BLaER1 treated with 17β-estradiol and CSF1 and Interleukin-3, amounts not matched to agents 10 nM and 100 nM (cell line): ENCODE measurements at regions not wholly inside any gene's neighbourhood (a gene's known extent, or its start where the extent isn't known, plus 50 kb on each side); places are given as distances from the start of the nearest gene placed in this dataset.

Source experiments
- H3K27ac ChIP-seq, 11 experiments: shearing (Covaris generic); formaldehyde crosslinking; 2 replicates each; pipeline ENCODE4 v1.8.1; 2022
- H3K27me3 ChIP-seq, 11 experiments: shearing (Covaris generic); formaldehyde crosslinking; 2 replicates each; pipeline ENCODE4 v1.8.1; 2022
- H3K36me3 ChIP-seq, 11 experiments: shearing (Covaris generic); formaldehyde crosslinking; 2 replicates each; pipeline ENCODE4 v1.8.1; 2022
- H3K4me1 ChIP-seq, 10 experiments: shearing (Covaris generic); formaldehyde crosslinking; 2 replicates each; pipeline ENCODE4 v1.8.1; 2022
- H3K4me2 ChIP-seq, 11 experiments: shearing (Covaris generic); formaldehyde crosslinking; 2 replicates each; pipeline ENCODE4 v1.8.1; 2022
- H3K4me3 ChIP-seq, 10 experiments: shearing (Covaris generic); formaldehyde crosslinking; 2 replicates each; pipeline ENCODE4 v1.8.1; 2022
- H3K9ac ChIP-seq, 11 experiments: shearing (Covaris generic); formaldehyde crosslinking; 2 replicates each; pipeline ENCODE4 v1.8.1; 2022
- H3K9me3 ChIP-seq, 11 experiments: shearing (Covaris generic); formaldehyde crosslinking; replicated peaks in 1 of 11; 2 replicates each; pipeline ENCODE4 v1.8.1; 2022
- H4K20me1 ChIP-seq, 11 experiments: shearing (Covaris generic); formaldehyde crosslinking; 2 replicates each; pipeline ENCODE4 v1.8.1; 2022
- Cebpa-rat ChIP-seq, 11 experiments: shearing (Covaris generic); IDR thresholded peaks; 2 replicates each; pipeline ENCODE4 v1.8.1; 2022

GRCh38 chr4:124903995-124904722 lies 191.6 kb upstream of the ANKRD50 start:
- Histone ChIP-seq H3K9ac (no peak overlapping the region), H3K4me2 (no peak overlapping the region), H3K4me3 (no peak overlapping the region), H3K4me1 (no peaks in the 10 kb centered on the region), H3K9me3 (no peaks in the 10 kb centered on the region), H3K27me3 (no peaks in the 10 kb centered on the region), H3K36me3 (no peaks in the 10 kb centered on the region), H3K27ac (no peak overlapping the region), H4K20me1 (no peaks in the 10 kb centered on the region)
- TF ChIP-seq Cebpa-rat (IDR thresholded peaks at IDR 0.05): no peak

- Histone ChIP-seq H3K36me3 (no peaks in the 10 kb centered on the region), H4K20me1 (no peaks in the 10 kb centered on the region), H3K9ac (no peak overlapping the region), H3K27me3 (no peaks in the 10 kb centered on the region), H3K4me3 (no peak overlapping the region), H3K4me1 (no peaks in the 10 kb centered on the region), H3K27ac (no peak overlapping the region), H3K9me3 (no peaks in the 10 kb centered on the region), H3K4me2 (no peak overlapping the region)
- no peak for TF ChIP-seq Cebpa-rat (IDR thresholded peaks at IDR 0.05)
These were observed 189.5 kb upstream of the ANKRD50 start for GRCh38 chr4:124902001-124902515.

- Histone ChIP-seq H3K27me3 (no peaks in the 10 kb centered on the region), H3K4me2 (no peak overlapping the region), H3K9ac (no peak overlapping the region), H3K4me3 (no peak overlapping the region), H4K20me1 (no peaks in the 10 kb centered on the region), H3K36me3 (no peaks in the 10 kb centered on the region), H3K4me1 (no peaks in the 10 kb centered on the region), H3K27ac (no peak overlapping the region), H3K9me3 (peaks cover 0 to 1% (median 0%) of the 10 kb centered on the region in 11 experiments; a peak in 1 of 22 replicates)
- TF ChIP-seq Cebpa-rat (IDR thresholded peaks at IDR 0.05): no peak
These were observed 187.5 kb upstream of the ANKRD50 start for GRCh38 chr4:124899997-124900396.

GRCh38 chr4:124890522-124890921 lies 178.0 kb upstream of the ANKRD50 start:
- Histone ChIP-seq H3K9ac (no peak overlapping the region), H3K4me3 (no peak overlapping the region), H3K36me3 (no peaks in the 10 kb centered on the region), H3K27ac (no peak overlapping the region), H3K4me1 (no peaks in the 10 kb centered on the region), H3K27me3 (no peaks in the 10 kb centered on the region), H3K4me2 (no peak overlapping the region), H3K9me3 (peaks cover 0 to 4% (median 0%) of the 10 kb centered on the region in 11 experiments; a peak in 1 of 22 replicates), H4K20me1 (no peaks in the 10 kb centered on the region)
- TF ChIP-seq Cebpa-rat (IDR thresholded peaks at IDR 0.05): no peak

GRCh38 chr4:124887739-124888138 lies 175.2 kb upstream of the ANKRD50 start:
- no peak overlapping the region for H3K4me2 ChIP-seq
- no peak overlapping the region for H3K9ac ChIP-seq
- TF ChIP-seq Cebpa-rat (IDR thresholded peaks at IDR 0.05): no peak
- no peaks in the 10 kb centered on the region for H3K36me3 ChIP-seq
- H3K27ac ChIP-seq: no peak overlapping the region
- H3K27me3 ChIP-seq: no peaks in the 10 kb centered on the region
- H3K9me3 ChIP-seq: no peaks in the 10 kb centered on the region
- H4K20me1 ChIP-seq: no peaks in the 10 kb centered on the region
- no peaks in the 10 kb centered on the region for H3K4me1 ChIP-seq
- H3K4me3 ChIP-seq: no peak overlapping the region

- H3K9me3 ChIP-seq: no peaks in the 10 kb centered on the region
- no peak overlapping the region for H3K9ac ChIP-seq
- no peaks in the 10 kb centered on the region for H3K36me3 ChIP-seq
- no peak overlapping the region for H3K27ac ChIP-seq
- H3K4me2 ChIP-seq: no peak overlapping the region
- no peak overlapping the region for H3K4me3 ChIP-seq
- no peaks in the 10 kb centered on the region for H3K27me3 ChIP-seq
- TF ChIP-seq Cebpa-rat (IDR thresholded peaks at IDR 0.05): no peak
- no peaks in the 10 kb centered on the region for H4K20me1 ChIP-seq
- H3K4me1 ChIP-seq: no peaks in the 10 kb centered on the region
These were observed 171.8 kb upstream of the ANKRD50 start for GRCh38 chr4:124884316-124884715.

GRCh38 chr4:124883632-124884031 lies 171.1 kb upstream of the ANKRD50 start:
- H3K27me3 ChIP-seq: no peaks in the 10 kb centered on the region
- H3K9ac ChIP-seq: no peak overlapping the region
- no peak overlapping the region for H3K4me3 ChIP-seq
- no peaks in the 10 kb centered on the region for H3K9me3 ChIP-seq
- no peaks in the 10 kb centered on the region for H4K20me1 ChIP-seq
- H3K36me3 ChIP-seq: no peaks in the 10 kb centered on the region
- no peak for TF ChIP-seq Cebpa-rat (IDR thresholded peaks at IDR 0.05)
- H3K4me2 ChIP-seq: no peak overlapping the region
- H3K4me1 ChIP-seq: no peaks in the 10 kb centered on the region
- H3K27ac ChIP-seq: no peak overlapping the region

- Histone ChIP-seq H4K20me1 (no peaks in the 10 kb centered on the region), H3K36me3 (no peaks in the 10 kb centered on the region), H3K27ac (no peak overlapping the region), H3K4me3 (no peak overlapping the region), H3K27me3 (no peaks in the 10 kb centered on the region), H3K9ac (no peak overlapping the region), H3K4me1 (no peaks in the 10 kb centered on the region), H3K4me2 (no peak overlapping the region), H3K9me3 (peaks cover 0 to 9% (median 0%) of the 10 kb centered on the region in 11 experiments; a peak in 1 of 22 replicates)
- no peak for TF ChIP-seq Cebpa-rat (IDR thresholded peaks at IDR 0.05)
These were observed 166.7 kb upstream of the ANKRD50 start for GRCh38 chr4:124879195-124879594.

- Histone ChIP-seq H3K4me1 (no peaks in the 10 kb centered on the region), H3K9me3 (peaks cover 0 to 9% (median 0%) of the 10 kb centered on the region in 11 experiments; a peak in 1 of 22 replicates), H3K27ac (no peak overlapping the region), H3K27me3 (no peaks in the 10 kb centered on the region), H3K36me3 (no peaks in the 10 kb centered on the region), H3K9ac (no peak overlapping the region), H3K4me3 (no peak overlapping the region), H4K20me1 (no peaks in the 10 kb centered on the region), H3K4me2 (no peak overlapping the region)
- no peak for TF ChIP-seq Cebpa-rat (IDR thresholded peaks at IDR 0.05)
These were observed 161.6 kb upstream of the ANKRD50 start for GRCh38 chr4:124874172-124874450.
